ENCODE measurements at regions not wholly inside any gene's neighbourhood (a gene's known extent, or its start where the extent isn't known, plus 50 kb on each side); places are given as distances from the start of the nearest gene placed in this dataset.

DNA sequence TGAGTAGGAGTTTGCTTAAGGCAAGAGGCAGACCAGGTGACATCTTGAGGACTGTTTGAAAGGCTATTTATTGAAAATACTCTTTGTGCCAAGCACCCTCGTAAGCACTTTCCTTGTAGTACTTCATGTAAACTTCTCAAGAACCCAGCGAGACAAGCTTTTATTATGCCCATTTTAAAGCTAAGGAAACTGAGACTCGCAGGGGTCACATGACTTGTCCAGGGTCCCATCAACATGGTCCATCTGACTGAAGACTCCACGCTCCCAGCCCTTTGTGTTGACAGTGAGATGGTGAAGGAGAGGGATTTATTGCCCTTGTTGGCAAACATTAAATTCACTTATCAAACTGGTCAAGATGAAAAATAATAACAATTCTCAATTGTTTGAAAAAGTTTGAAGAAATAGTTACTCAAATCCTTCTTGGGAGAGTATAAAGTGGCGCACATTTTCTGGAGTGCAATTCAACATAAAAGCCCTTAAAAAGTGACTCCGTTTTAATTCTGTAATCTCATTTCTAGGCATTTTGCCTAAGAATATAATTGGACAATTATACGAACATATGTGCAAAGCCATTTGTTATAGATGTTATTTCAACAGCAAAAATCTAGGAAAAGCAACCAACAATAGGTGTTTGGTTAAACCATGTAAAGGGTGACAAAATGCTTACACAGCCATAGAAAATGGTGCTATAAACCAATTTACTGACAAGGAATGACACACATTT is 270.5 kb upstream of the NCKAP5 start:
- no peak for DNase-seq (ENCODE audit: low spot score)

DNA sequence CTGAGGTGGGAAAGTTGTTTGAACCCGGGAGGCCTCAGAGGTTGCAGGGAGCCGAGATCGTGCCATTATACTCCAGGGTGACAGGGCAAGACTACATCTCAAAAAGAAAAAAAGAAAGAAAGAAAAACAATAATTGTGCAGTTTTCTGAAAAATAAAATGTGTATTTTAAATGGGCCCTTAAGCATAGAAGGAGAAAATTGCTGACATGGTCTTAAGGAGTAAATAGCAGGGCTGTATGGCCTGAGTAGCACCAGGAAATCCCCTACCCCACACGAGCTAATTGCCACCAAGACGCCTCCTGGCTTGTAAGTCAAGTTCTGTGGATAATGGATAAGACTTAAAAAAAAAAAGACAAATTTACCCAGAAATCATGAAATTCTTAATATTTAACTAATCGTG is 271.4 kb upstream of the NCKAP5 start:
- DNase-seq (ENCODE audit: low spot score): no peak

DNA sequence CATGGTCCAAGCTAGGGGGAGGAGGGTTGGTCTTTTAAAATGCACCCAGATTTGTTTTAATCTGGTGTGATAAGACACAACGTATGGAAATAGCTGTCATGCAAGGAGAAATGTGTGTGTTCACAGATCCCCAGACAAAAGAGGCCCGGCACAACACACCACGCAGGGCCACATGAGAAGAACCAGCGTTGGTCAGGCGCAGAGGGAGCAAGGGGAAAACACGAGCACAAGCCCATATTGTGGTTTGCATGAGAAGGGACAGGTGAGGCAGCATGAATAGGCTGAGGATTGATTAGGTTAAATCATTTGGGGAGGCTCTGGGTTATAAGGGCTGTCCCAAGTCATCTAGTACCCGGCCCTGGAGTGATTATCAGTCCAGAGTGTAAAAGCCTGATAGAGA is 272.5 kb upstream of the NCKAP5 start:
- DNase-seq (ENCODE audit: low spot score): no peak

DNA sequence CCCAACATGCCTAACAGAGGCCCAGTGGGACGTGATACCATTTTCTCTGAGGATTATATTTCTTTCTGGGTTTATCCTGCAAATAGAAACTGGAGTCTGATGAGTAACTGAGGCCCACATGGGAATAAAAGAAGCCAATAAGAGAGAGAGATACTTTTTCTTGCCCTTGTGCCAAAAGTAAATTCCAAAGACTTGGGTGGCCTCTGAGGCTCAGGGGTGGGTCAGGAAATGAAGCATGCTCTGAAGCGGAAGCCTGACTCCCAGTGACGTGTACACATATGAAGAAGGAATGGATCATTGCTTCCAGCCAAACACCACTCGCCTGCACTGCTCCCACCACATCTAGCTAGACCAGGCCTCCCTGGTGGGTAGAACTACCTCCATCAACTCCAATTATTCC is 273.6 kb upstream of the NCKAP5 start:
- DNase-seq (ENCODE audit: low spot score): no peak

DNA sequence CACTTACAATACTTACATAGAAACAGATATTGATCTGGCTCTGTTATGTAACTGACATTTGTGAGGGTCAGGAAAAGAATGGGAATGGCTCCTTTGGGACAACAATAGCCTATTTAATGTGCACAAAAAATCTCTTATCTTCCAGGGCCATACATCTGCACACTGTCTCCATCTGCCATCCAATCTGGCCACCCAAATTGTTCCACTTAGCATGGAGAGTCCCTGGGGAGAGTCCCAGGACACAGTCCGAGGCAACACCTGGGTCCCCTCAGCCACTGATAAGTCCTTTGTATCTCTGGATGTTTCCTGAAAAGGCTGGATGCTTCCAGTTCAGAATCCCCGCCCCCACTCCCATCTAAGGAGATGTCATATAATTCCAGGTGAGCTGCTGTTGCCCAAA is 274.2 kb upstream of the NCKAP5 start:
- DNase-seq (ENCODE audit: low spot score): no peak

DNA sequence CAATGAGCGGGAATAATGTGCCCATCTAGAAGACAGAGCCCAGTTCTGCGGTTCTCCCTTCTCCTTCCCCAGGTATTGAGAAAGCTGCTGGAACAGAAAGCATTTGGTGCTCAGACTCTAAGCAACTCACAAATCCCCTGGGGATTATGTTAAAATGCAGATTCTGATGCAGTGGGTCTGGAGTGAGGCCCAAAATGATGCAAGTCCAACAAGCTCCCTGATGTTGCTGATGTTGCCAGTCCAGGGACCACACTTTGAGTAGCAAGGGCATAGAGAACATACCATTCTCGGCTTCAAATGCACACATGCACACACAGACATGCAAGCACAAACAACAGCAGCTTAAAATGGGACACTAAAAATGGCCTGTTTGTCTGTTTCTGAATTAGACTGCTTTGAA is 274.8 kb upstream of the NCKAP5 start:
- DNase-seq (ENCODE audit: low spot score): no peak

DNA sequence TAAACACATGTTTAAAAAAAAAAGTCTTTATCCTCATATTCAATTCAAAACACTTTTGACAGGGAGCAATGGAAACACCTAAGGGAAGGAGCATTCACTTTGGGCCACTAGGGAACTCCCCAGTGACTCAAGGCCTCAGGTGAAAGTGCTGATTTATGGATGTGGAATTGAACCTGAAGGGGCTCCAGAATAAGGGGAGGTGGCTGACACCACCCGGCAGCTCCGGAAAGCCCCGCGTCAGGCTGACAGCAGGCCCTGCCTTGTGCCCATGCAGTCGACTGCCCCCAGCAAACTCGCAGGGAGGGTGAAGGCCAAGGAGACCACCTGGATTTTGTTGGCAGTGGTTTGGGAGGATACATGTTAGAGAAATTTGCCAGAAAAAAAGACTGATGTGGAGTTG is 275.3 kb upstream of the NCKAP5 start:
- no peak for DNase-seq (ENCODE audit: low spot score)

DNA sequence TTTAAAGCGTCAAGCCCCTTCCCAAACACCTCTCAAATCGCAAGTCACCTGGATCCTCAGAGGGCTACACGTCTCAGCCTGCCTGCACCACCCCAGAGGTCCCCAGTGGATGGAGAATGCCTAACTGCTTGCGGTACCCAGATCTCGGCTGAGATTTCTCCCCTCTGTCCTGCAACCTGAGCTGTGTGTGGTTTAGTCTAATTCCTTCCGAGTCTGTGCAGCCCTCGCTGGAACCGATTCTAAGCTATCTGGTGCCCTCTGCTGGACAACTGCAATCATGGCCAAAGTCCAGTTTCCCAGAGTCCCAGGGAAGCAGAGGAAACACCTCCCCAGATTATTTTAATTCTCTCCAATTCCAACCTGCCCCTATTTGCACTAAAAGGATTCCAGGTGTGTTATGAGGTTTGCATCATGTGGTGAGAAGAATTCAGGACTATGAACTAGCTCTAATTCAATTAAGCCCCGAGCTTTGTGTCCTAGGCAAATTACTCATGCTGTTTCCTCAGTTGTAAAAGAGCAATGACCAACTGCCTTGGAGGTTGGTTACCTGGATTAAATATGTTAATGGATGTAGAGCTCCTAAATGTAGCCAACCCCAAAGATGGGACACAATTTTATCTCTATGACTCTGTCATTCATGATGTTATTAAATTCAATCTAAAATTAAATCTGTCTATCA is 276.1 kb upstream of the NCKAP5 start:
- DNase-seq (ENCODE audit: low spot score): peak; percentile 71

DNA sequence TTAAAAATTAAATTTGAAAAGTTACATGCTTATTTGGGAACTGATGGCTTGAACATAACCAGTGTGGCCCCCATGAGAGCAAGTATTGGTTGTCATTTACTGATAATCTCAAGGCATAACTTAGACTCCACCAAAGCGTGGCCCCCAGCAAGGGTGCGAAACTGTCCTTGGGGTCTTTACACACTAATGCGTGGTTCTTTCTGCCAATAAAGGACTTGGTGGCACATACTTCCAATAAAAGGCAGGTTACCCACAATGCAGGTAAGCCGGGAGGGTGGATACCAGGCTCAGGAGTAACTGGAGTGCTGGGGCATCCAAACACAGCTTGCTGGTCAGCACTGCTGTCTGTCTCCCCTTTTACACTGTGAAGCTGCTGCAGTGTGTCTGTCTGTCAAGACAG is 278.2 kb upstream of the NCKAP5 start:
- DNase-seq (ENCODE audit: low spot score): no peak

DNA sequence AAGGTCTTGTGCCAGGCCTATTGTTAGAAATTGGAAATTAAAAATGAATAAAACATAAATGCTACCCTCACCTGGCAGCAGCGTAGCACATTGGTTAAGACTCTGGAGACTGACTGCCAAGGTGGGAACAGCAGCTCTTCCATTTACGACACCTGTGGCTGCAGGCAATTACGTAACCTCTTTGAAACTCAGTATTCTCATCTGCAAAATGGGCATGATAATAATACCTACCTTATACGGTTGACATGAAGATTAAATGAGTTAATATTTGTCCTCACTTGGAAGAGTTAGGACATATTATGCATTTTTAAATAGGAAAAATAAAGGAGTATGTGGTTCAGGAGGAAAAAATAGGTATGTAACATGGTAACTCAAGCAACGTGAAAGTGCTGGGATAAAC is 279.3 kb upstream of the NCKAP5 start:
- no peak for DNase-seq (ENCODE audit: low spot score)

DNA sequence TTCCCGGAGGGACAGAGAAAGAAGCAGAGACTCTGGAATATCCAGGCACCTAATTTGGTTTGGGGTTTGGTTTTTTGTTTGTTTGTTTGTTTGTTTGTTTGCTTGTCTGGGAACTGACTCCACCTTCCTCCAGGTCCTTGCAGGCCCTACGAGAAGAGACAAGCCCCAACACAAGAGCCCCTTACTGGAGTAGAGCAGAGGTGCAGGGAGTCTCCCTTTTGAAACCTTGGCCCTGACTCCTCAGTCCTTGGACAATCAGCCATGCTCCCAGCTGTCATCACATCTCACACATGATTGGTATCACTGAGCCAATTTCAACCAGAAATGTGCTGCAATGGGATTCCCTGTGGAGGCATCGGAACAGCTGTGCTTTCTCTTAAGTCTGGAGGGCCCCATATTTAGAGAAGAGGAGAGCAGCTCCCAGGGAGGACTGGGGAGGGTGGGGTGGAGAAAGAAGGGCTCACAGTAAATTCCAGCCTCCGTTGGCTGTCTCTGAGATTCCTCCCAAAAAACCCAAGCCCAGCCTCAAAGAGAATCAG is 279.9 kb upstream of the NCKAP5 start:
- no peak for DNase-seq (ENCODE audit: low spot score)

DNA sequence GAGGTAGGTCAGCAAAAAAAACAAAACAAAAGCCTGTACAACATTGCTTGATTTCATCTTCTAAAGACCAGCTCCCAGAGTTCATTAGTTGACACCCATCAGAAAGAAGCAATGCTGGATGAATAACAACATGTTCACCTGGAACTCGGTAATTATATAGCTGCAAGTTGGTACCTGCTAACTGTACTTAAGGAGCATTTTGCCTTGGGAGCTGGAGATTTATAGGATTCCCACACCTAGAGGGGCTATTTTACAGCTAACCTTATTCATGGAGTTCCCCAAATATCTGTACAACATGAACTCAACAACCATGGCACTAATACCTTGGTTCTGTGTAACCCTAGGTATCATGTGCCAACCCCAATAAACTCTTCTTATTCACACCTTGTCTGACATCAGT is 281.1 kb upstream of the NCKAP5 start:
- no peak for DNase-seq (ENCODE audit: low spot score)

DNA sequence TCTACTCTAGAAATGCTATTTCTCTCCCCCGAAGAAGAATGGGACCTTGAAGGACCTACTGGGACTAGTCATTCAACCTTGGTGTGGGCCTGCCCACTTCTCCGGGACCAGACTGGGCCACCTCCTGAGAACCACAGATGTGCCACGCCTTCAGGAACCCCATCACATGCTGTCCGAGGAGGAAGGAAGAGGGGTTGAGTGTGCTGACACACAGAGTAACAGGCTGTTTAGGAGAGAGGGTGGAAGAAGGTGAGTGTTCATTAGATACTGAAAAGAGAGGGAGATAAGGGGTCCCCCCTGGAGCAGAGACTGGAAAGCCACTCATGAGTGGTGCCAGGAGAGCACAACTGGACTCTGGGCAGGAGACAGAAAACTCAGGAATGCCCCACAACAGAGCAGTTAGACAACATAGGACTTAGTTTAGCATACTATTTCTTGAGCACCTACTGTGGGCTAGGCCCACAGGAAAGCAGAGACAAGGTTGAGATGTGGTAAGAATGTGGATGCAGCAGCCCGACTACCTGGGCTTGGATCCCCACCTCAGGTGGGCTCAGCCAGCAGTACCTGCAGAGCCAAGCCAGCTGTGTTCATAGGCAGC is 286.4 kb upstream of the NCKAP5 start:
- no peak for DNase-seq (ENCODE audit: low spot score)

DNA sequence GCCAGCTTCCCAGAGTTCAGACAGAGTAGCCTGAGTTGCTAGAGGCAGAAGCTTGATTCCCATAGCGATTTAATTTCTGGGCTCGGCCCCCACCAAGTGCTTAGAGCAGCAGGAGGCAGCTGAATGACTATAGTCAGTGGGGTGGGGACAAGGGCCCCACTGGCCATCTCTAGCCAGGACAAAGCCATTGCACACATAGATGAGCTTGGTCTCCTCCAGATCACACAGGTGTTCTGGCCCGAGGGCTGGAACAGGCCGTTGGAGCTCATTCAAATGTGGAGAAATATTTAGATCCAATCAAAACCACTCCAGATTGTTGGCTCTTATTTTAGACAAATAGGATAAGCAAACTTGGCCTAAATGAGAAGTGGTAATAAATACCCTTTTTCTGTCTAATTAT is 287.3 kb upstream of the NCKAP5 start:
- DNase-seq (ENCODE audit: low spot score): no peak

DNA sequence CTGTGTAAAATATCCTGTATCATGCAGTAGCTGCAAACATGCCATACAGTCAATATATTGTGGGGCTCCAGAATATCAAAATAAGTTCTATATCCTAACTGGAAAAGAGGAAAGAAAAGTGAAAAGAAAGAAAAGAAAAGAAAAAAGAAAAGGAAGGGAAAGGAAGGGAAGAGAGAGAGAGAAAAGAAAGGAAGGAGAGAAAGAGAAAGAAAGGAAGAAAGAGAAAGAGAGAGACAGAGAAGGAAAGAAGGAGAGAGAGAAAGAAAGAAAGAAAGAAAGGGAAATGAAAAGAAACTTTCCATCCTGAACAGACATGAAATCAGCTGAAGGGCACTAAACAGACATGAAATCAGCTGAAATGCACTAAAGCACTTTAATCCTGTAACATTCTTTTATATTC is 288.4 kb upstream of the NCKAP5 start:
- DNase-seq (ENCODE audit: low spot score): no peak

DNA sequence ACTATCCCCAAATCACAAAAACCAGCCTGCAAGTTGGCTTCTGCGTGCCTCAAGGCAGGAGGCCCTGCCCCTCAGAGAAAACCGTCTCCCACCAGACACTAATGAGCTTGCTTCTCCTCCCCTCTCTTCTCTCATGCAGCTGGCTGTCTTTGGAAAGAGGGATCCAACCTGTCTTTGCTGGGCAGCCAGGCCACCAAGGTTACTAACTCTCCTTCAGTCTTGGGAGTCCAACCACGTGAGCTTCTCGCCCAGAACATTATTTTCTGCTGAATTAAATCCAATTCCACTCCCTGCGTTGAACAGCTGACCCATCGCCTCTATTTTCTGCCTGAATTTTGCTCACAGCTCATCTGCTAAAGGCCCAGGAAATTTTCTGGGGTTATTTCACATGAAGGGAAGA is 291.3 kb upstream of the NCKAP5 start:
- no peak for DNase-seq (ENCODE audit: low spot score)

DNA sequence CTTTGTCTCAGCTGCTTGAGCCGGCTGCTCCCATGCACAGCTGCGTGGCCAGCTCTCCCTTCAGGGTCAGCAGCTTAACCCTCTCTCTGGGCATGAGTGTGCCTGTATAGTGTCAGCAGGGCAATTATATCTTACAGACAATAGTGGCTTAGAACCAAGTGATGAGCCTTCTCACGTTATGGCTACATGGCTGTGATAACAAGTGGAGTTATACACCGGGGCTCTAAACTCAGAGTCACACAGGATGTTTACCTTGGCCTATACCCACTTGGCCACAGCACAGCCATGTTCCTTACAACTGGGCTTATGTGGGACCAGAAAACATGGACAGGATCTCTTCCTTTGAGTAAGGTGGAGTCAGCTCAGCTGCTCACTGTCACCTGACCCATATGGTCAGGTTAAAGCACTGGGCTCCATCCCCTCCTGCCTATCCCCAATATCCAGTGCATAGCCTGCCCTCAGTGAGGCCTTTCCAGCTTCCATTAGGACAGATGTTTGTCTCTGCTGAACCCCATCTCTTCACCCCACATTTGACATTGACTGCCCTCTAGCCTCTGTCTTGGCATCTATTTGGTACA is 294.2 kb upstream of the NCKAP5 start:
- DNase-seq (ENCODE audit: low spot score): no peak

DNA sequence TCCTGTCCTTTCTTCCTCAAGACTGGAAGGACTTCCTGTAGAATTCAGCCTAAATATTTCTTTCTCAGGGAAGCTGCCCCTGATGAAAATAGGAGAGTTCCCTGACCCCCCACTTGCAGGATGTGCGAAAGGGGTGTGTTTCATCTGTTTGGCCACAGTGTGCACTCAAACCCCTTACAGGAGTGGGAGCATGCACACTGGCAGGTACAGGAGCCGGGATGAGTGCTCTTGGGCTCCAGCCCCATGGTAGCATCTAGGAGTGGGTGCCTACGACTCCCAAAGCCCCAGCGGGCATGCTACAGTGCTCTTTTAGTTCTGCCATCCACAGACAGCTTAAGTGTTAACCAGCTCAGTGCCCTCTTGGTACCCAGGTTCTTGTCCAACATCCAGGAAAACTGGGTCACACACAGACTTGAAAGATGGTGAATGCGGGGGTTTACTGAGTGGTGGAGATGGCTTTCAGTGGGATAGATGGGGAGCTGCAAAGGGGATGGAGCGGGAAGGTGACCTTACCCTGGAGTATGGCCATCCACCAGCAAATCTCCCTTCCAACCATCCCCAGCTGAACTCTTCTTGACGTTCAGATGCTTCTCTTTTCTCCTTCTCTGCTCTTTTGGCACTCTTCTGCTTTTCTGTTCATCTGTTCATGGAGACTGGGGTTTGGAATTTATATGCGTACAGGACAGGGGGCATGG is 295.0 kb upstream of the NCKAP5 start:
- DNase-seq (ENCODE audit: low spot score): no peak

DNA sequence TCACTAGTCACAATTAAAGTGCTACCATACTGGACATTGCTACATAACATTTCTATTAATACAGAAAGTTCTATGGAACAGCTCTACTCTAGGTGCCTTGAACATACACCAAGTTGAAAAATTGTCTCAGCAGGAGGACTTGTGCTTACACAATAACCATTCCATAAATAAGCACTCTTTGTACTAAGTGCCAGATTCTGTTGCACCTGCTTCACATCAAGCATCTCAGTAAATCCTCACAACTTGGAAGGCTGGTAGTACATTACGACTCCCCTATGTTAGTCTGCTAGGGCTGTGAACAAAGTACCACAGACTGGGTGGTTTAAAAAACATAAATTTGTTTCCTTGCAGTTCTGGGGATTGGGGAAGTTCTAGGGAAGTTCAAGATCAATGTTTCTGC is 296.9 kb upstream of the NCKAP5 start:
- no peak for DNase-seq (ENCODE audit: low spot score)

DNA sequence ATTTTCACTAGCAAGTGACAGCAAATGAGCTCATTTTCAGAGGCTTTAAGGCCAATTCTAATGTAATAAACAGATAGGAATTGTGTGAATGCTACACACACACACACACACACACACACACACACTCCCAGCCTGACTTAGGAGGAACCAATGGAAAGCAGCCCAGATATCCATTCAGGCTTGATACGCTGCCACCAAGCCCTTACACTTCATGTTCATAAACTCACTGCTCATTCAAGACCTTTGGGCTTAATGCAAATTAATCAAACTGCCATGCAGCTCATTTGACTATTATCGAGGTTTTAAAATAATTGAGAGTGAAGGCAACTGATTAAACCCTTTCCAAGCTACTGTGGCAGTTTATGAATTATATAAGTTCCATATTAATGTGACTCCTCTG is 298.9 kb upstream of the NCKAP5 start:
- no peak for DNase-seq (ENCODE audit: low spot score)

DNA sequence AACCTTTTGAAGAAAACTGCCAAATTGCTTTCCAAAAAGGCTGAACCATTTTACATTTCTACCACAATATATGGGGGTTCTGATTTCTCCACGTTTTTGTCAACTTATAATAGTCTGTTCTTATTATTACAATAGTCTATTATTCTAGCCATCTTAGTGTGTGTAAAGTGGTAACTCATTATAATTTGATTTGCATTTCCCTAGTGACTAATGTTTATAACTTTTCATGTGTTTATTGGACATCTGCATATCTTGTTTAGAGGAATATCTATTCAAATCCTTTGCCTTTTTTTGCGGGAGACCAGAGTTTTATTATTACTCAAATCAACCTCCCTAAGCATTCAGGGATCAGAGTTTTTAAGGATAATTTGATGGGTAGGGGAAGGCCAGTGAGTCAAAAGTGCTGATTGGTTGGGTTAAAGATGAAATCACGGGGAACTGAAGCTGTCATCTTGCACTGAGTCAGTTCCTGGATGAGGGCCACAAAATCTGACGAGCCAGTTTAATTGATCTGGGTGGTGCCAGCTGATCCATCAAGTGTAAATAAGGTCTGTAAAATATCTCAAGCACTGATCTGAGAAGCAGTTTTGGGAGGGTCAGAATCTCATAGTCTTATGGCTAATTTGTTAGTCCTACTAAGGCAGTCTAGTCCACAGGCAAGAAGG is 303.4 kb upstream of the NCKAP5 start:
- DNase-seq (ENCODE audit: low spot score): no peak

DNA sequence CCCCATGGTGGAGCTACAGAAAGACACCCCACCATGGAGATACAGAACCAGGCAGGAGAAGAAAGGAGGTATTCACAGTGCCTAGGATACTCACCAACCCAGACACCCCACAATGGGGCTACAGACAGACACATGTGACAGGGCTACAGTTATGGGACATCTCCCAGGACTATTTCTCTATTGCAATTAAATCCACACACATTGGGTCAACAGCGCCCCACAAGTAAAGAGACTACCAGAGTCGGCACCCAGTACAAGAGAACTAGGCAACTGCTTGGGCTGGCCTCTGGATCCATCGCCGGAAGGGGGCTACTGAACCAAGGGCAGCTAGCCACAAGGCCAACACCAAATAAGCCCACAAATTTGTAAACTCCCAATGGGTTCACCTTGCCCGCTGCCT is 310.1 kb upstream of the NCKAP5 start:
- no peak for DNase-seq (ENCODE audit: low spot score)

All from ureter (tissue), 1 donor.